CD4-positive, alpha-beta T cell (primary cell): ENCODE measurements at regions not wholly inside any gene's neighbourhood (a gene's known extent, or its start where the extent isn't known, plus 50 kb on each side); places are given as distances from the start of the nearest gene placed in this dataset.

Experiments used
- ATAC-seq: fragments of 200-7000 bp; cut with Tn5 transposase; one replicate; pipeline ENCODE4 v1.10.0; 2022; ENCODE audit warnings: mild to moderate bottlenecking; ENCODE audit not compliant: poor library complexity
- CTCF ChIA-PET: fragments of 350-600 bp; sonication (Branson Sonifier 250); formaldehyde crosslinking; loops from one replicate; lab custom pipeline; 2021; ENCODE audit warnings: antibody characterized with exemption, inconsistent platforms; lab: Charles Lee
- POLR2A ChIA-PET: fragments of 350-600 bp; sonication (Branson Sonifier 250); formaldehyde crosslinking; loops from one replicate; lab custom pipeline; 2021; ENCODE audit warnings: antibody characterized with exemption, inconsistent platforms; lab: Charles Lee
- DNase-seq, 14 experiments: peaks; one replicate each; pipeline ENCODE4 v3.0.0-alpha.2; 2013 to 2020; ENCODE audit warnings: mixed read lengths in 2 of 14
- H3K27ac ChIP-seq, 2 donors: one replicate each; pipeline versions ENCODE4 v1.5.1 to v1.7.0; 2013; ENCODE audit warnings: low read length in 2 of 2, low read depth in 1 of 2, mild to moderate bottlenecking in 1 of 2
- H3K27me3 ChIP-seq, 2 experiments: 1 replicate in 1 of 2; 2 replicates in 1 of 2; pipeline versions ENCODE4 v1.6.1 to v1.7.0; 2013; ENCODE audit warnings: low read length in 2 of 2, control low read depth in 1 of 2, mild to moderate bottlenecking in 1 of 2, moderate library complexity in 1 of 2; ENCODE audit not compliant: insufficient read depth in 2 of 2, control insufficient read depth in 1 of 2
- H3K36me3 ChIP-seq: one replicate; pipeline ENCODE4 v1.6.1; 2013; ENCODE audit warnings: low read length, control low read depth; ENCODE audit not compliant: insufficient read depth
- H3K4me1 ChIP-seq: one replicate; pipeline ENCODE4 v1.6.1; 2013; ENCODE audit warnings: low read length, control low read depth; ENCODE audit not compliant: insufficient read depth
- H3K4me3 ChIP-seq: one replicate; pipeline ENCODE4 v1.5.1; 2013; ENCODE audit warnings: mild to moderate bottlenecking, low read length, moderate library complexity
- H3K9me3 ChIP-seq, 2 experiments: 1 replicate in 1 of 2; 2 replicates in 1 of 2; pipeline versions ENCODE4 v1.6.1 to v1.7.0; 2013; ENCODE audit warnings: low read length in 2 of 2, mild to moderate bottlenecking in 2 of 2, control low read depth in 1 of 2, moderate library complexity in 1 of 2; ENCODE audit not compliant: control insufficient read depth in 1 of 2, insufficient read depth in 1 of 2
- H3K27ac Mint-ChIP-seq: one replicate; pipeline ENCODE4 v1.8.0; 2020; ENCODE audit warnings: mixed read lengths
- H3K27me3 Mint-ChIP-seq: one replicate; pipeline ENCODE4 v1.8.0; 2021; ENCODE audit warnings: mixed read lengths
- H3K36me3 Mint-ChIP-seq: one replicate; pipeline ENCODE4 v1.8.0; 2021; ENCODE audit warnings: low read depth, mixed read lengths
- H3K4me1 Mint-ChIP-seq: one replicate; pipeline ENCODE4 v1.8.0; 2021; ENCODE audit warnings: low read depth, mixed read lengths
- H3K4me3 Mint-ChIP-seq: one replicate; pipeline ENCODE4 v1.8.0; 2020; ENCODE audit warnings: mild to moderate bottlenecking, mixed read lengths
- H3K9me3 Mint-ChIP-seq: one replicate; pipeline ENCODE4 v1.8.0; 2020; ENCODE audit warnings: mixed read lengths
- CTCF ChIP-seq: fragments of 200-600 bp; IDR thresholded peaks from one replicate; pipeline ENCODE4 v1.8.0; 2022; ENCODE audit warnings: antibody characterized with exemption, mild to moderate bottlenecking
- intact Hi-C, 2 experiments: fragments of 100-400 bp; cut with DNase I in 1 of 2; cut with micrococcal nuclease in 1 of 2; formaldehyde crosslinking; loops; one replicate each; pipeline versions ENCODE4 v1.15.1 to v1.9.0; 2023 to 2025; cut with DNase I, micrococcal nuclease

- TF ChIP-seq CTCF = no peak
- no peaks in the 10 kb centered on the region for H3K27me3 ChIP-seq
- DNase-seq (no peak), ATAC-seq (no peak)
- H3K4me1 Mint-ChIP-seq = no peaks in the 10 kb centered on the region
- no peaks in the 10 kb centered on the region for H3K4me1 ChIP-seq
- no peaks in the 10 kb centered on the region for H3K36me3 Mint-ChIP-seq
- H3K27me3 Mint-ChIP-seq = peaks cover 10% of the 10 kb centered on the region
- H3K27ac Mint-ChIP-seq = no peak overlapping the region
- H3K4me3 Mint-ChIP-seq = no peak overlapping the region
- ChIA-PET CTCF (no interaction called here), POLR2A (no interaction called here)
- no peaks in the 10 kb centered on the region for H3K9me3 Mint-ChIP-seq
- H3K9me3 ChIP-seq = no peaks in the 10 kb centered on the region
- H3K27ac ChIP-seq = no peak overlapping the region
- no peak overlapping the region for H3K4me3 ChIP-seq
- no peaks in the 10 kb centered on the region for H3K36me3 ChIP-seq
- intact Hi-C loops = no loop called here
These were observed 96.2 kb upstream of the TMPO start for GRCh38 chr12:98419081-98419794.

- intact Hi-C loops = loop anchor here (5.0 kb wide), 2 partner anchors 67 to 112 kb away; no protein-coding TSS in a partner anchor
These were observed 95.5 kb upstream of the TMPO start for GRCh38 chr12:98419795-98420404.

DNA sequence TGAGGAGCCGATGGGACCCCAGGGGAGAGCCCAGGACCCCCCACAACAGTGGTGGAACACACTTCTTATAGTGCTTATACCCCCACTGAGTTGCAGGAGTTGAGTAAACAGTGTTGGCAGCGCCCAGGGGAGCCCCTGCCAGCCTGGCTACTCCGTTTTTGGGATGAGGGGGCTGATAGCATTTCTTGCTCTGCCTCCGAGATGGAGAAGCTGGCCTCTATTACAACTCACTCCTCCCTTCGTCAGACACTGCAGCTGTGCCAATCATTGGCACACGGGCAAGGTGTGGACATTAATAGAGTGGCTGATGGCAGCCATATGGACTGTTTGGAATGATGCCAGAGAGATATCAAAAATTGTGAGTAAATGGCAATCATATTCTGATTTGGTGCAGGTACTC is 94.9 kb upstream of the TMPO start:
- H3K4me3 Mint-ChIP-seq = no peak overlapping the region
- H3K9me3 ChIP-seq = no peaks in the 10 kb centered on the region
- intact Hi-C loops = loop anchor here (5.0 kb wide), 2 partner anchors 67 to 112 kb away; no protein-coding TSS in a partner anchor
- no peaks in the 10 kb centered on the region for H3K36me3 ChIP-seq
- H3K4me1 ChIP-seq = no peaks in the 10 kb centered on the region
- H3K27me3 ChIP-seq = no peaks in the 10 kb centered on the region
- DNase-seq (no peak), ATAC-seq (no peak)
- H3K27ac ChIP-seq = no peak overlapping the region
- ChIA-PET CTCF (no interaction called here), POLR2A (no interaction called here)
- H3K4me1 Mint-ChIP-seq = no peaks in the 10 kb centered on the region
- TF ChIP-seq CTCF = no peak
- no peaks in the 10 kb centered on the region for H3K36me3 Mint-ChIP-seq
- H3K27me3 Mint-ChIP-seq = peaks cover 10% of the 10 kb centered on the region
- H3K4me3 ChIP-seq = no peak overlapping the region
- no peak overlapping the region for H3K27ac Mint-ChIP-seq
- H3K9me3 Mint-ChIP-seq = no peaks in the 10 kb centered on the region

More at GRCh38 chr12:98419795-98420404, 95.5 kb upstream of the TMPO start:
- Mint-ChIP-seq H3K4me3 (no peak overlapping the region), H3K36me3 (no peaks in the 10 kb centered on the region), H3K9me3 (no peaks in the 10 kb centered on the region), H3K4me1 (no peaks in the 10 kb centered on the region), H3K27ac (no peak overlapping the region), H3K27me3 (peaks cover 10% of the 10 kb centered on the region)
- Histone ChIP-seq H3K4me1 (no peaks in the 10 kb centered on the region), H3K27ac (no peak overlapping the region), H3K9me3 (no peaks in the 10 kb centered on the region), H3K27me3 (no peaks in the 10 kb centered on the region), H3K36me3 (no peaks in the 10 kb centered on the region), H3K4me3 (no peak overlapping the region)
- CTCF ChIA-PET = no interaction called here
- ATAC-seq (no peak), DNase-seq (no peak)
- POLR2A ChIA-PET = no interaction called here
- no peak for TF ChIP-seq CTCF
